ELR (cell line): ENCODE measurements at regions not wholly inside any gene's neighbourhood (a gene's known extent, or its start where the extent isn't known, plus 50 kb on each side); places are given as distances from the start of the nearest gene placed in this dataset.
A peak's percentile ranks its signal among the peaks of the same experiment; 100 is the strongest.
"Not testable (repeated sequence)": the region's sequence is repeated elsewhere in the genome, so short reads cannot be mapped to it uniquely, and the experiment has no call there.

ENCODE experiments used
- DNase-seq: peaks from one replicate; pipeline ENCODE4 v3.0.0-alpha.2; 2015; ENCODE audit warnings: low read depth

GRCh38 chr14:71432334-71433110, 499.7 kb upstream of the RGS6 start:
- DNase-seq: no peak

GRCh38 chr14:71433303-71433702, 498.9 kb upstream of the RGS6 start:
- no peak for DNase-seq

- not testable (repeated sequence) for DNase-seq
Measured at GRCh38 chr14:71435641-71436040, 496.6 kb upstream of the RGS6 start.

GRCh38 chr14:71437870-71438269, 494.4 kb upstream of the RGS6 start:
- DNase-seq: peak; percentile 22

- DNase-seq: no peak
Measured at GRCh38 chr14:71438684-71439083, 493.5 kb upstream of the RGS6 start.

GRCh38 chr14:71441126-71441525, 491.1 kb upstream of the RGS6 start:
- no peak for DNase-seq

GRCh38 chr14:71444030-71444822, 488.0 kb upstream of the RGS6 start:
- no peak for DNase-seq

- no peak for DNase-seq
Measured at GRCh38 chr14:71448431-71449315, 483.6 kb upstream of the RGS6 start.

- no peak for DNase-seq
Measured at GRCh38 chr14:71449316-71450055, 482.7 kb upstream of the RGS6 start.

- DNase-seq: peak; percentile 40
Measured at GRCh38 chr14:71451501-71451900, 480.7 kb upstream of the RGS6 start.

GRCh38 chr14:71452539-71452938, 479.7 kb upstream of the RGS6 start:
- peak; percentile 32 for DNase-seq

- DNase-seq: peak; percentile 30
Measured at GRCh38 chr14:71452987-71453386, 479.2 kb upstream of the RGS6 start.

- no peak for DNase-seq
Measured at GRCh38 chr14:71454010-71454409, 478.2 kb upstream of the RGS6 start.

- no peak for DNase-seq
Measured at GRCh38 chr14:71454513-71455332, 477.5 kb upstream of the RGS6 start.

- DNase-seq: no peak
Measured at GRCh38 chr14:71460091-71460490, 472.1 kb upstream of the RGS6 start.

GRCh38 chr14:71461617-71462016, 470.6 kb upstream of the RGS6 start:
- DNase-seq: not testable (repeated sequence)

- no peak for DNase-seq
Measured at GRCh38 chr14:71463807-71464206, 468.4 kb upstream of the RGS6 start.

GRCh38 chr14:71464840-71465239, 467.4 kb upstream of the RGS6 start:
- no peak for DNase-seq

- peak; percentile 42 for DNase-seq
Measured at GRCh38 chr14:71465316-71465715, 466.9 kb upstream of the RGS6 start.

- no peak for DNase-seq
Measured at GRCh38 chr14:71466251-71466650, 466.0 kb upstream of the RGS6 start.

- DNase-seq: no peak
Measured at GRCh38 chr14:71466946-71467345, 465.3 kb upstream of the RGS6 start.
